ENCODE measurements at regions not wholly inside any gene's neighbourhood (a gene's known extent, or its start where the extent isn't known, plus 50 kb on each side); places are given as distances from the start of the nearest gene placed in this dataset.

- Histone ChIP-seq H3K27me3 (ENCODE audit: control insufficient read depth in 1 of 2, insufficient read depth in 2 of 2, low read length in 2 of 2) (no peaks in the 10 kb centered on the region), H3K4me1 (ENCODE audit: insufficient read depth, low read length) (peaks cover 5% of the 10 kb centered on the region), H3K4me3 (replicated peaks in 1 of 3; ENCODE audit: insufficient read depth in 1 of 3, low read depth in 2 of 3, low read length in 3 of 3) (no peak overlapping the region), H4K20me1 (ENCODE audit: insufficient read depth, low read length) (no peaks in the 10 kb centered on the region), H3K79me2 (ENCODE audit: insufficient read depth, low read length) (no peaks in the 10 kb centered on the region), H3K9ac (ENCODE audit: insufficient read depth, low read depth, low read length) (no peak overlapping the region), H3K9me3 (ENCODE audit: low read length) (no peaks in the 10 kb centered on the region), H3K4me2 (ENCODE audit: low read depth, low read length) (no peak overlapping the region), H3K27ac (ENCODE audit: extremely low read length, insufficient read depth, low read length) (no peak overlapping the region), H2AFZ (ENCODE audit: low read length) (no peak overlapping the region), H3K36me3 (replicated peaks in 1 of 2; ENCODE audit: control insufficient read depth in 1 of 2, insufficient read depth in 2 of 2, low read length in 2 of 2) (no peaks in the 10 kb centered on the region)
- no peak for ATAC-seq
- in situ Hi-C loops (cut with HindIII; ENCODE audit: extremely low pct_ligation_motif_present, low pct_unique_long_range_greater_than_20kb) (no loop called here), intact Hi-C loops (cut with micrococcal nuclease; ENCODE audit: unreplicated experiment) (loop anchor here (5.0 to 10.0 kb wide), 3 partner anchors 112 to 1121 kb away; no protein-coding TSS in a partner anchor)
- DNase-seq (ENCODE audit: low spot score): no peak
- WGBS (ENCODE audit: low lambda C conversion rate): 90% methylated on average over 5 of the region's 5 CpGs
- no peak for FAIRE-seq
- ChIA-PET CTCF (ENCODE audit: low intra/inter-chr PET ratio, low total read pairs) (no interaction called here), POLR2A (no interaction called here)
- BruUV-seq (replicated peaks): no TSS peak
- TF ChIP-seq ZNF318 (CRISPR knock-in tag; IDR thresholded peaks at IDR 0.05): no peak
- TF ChIP-seq POLR2A (IDR thresholded peaks at IDR 0.05; ENCODE audit: insufficient read depth in 1 of 2, low read depth in 2 of 2, low read length in 2 of 2): no peak
- no peak for TF ChIP-seq ZNF180 (CRISPR knock-in tag; IDR thresholded peaks at IDR 0.05; ENCODE audit: borderline replicate concordance, low read depth)
- no peak for TF ChIP-seq TEAD3 (CRISPR knock-in tag; optimal IDR thresholded peaks at IDR 0.05; ENCODE audit: borderline replicate concordance)
- no peak for TF ChIP-seq MTERF4 (CRISPR knock-in tag; IDR thresholded peaks at IDR 0.05)
- no peak for TF ChIP-seq ZNF317 (CRISPR knock-in tag; IDR thresholded peaks at IDR 0.05)
- TF ChIP-seq CBFB (CRISPR knock-in tag; IDR thresholded peaks at IDR 0.05): no peak
- no peak for TF ChIP-seq CENPX (CRISPR knock-in tag; IDR thresholded peaks at IDR 0.05)
- no peak for TF ChIP-seq RORA (CRISPR knock-in tag; IDR thresholded peaks at IDR 0.05)
- no peak for TF ChIP-seq MAZ (IDR thresholded peaks at IDR 0.05; ENCODE audit: borderline replicate concordance, low read depth, low read length)
- no peak for TF ChIP-seq MAZ (CRISPR knock-in tag; IDR thresholded peaks at IDR 0.05; ENCODE audit: low read depth)
- TF ChIP-seq HNRNPLL (IDR thresholded peaks at IDR 0.05; ENCODE audit: low read depth, low read length, poor library complexity, severe bottlenecking): no peak
- TF ChIP-seq ZNF276 (CRISPR knock-in tag; IDR thresholded peaks at IDR 0.05; ENCODE audit: low read depth): no peak
- no peak for TF ChIP-seq ZFYVE20 (CRISPR knock-in tag; IDR thresholded peaks at IDR 0.05; ENCODE audit: borderline replicate concordance, low read depth)
These were observed 64.4 kb upstream of the POU5F2 start for GRCh38 chr5:93805616-93806379.

Measured in HepG2 (cell line).